ENCODE measurements at regions not wholly inside any gene's neighbourhood (a gene's known extent, or its start where the extent isn't known, plus 50 kb on each side); places are given as distances from the start of the nearest gene placed in this dataset.

GRCh38 chr4:54813674-54814073, 155.9 kb downstream of the KIT start:
- TF ChIP-seq, protein P1, sequence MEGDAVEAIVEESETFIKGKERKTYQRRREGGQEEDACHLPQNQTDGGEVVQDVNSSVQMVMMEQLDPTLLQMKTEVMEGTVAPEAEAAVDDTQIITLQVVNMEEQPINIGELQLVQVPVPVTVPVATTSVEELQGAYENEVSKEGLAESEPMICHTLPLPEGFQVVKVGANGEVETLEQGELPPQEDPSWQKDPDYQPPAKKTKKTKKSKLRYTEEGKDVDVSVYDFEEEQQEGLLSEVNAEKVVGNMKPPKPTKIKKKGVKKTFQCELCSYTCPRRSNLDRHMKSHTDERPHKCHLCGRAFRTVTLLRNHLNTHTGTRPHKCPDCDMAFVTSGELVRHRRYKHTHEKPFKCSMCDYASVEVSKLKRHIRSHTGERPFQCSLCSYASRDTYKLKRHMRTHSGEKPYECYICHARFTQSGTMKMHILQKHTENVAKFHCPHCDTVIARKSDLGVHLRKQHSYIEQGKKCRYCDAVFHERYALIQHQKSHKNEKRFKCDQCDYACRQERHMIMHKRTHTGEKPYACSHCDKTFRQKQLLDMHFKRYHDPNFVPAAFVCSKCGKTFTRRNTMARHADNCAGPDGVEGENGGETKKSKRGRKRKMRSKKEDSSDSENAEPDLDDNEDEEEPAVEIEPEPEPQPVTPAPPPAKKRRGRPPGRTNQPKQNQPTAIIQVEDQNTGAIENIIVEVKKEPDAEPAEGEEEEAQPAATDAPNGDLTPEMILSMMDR (IDR thresholded peaks at IDR 0.05): no peak
- no peaks in the 10 kb centered on the region for H3K27me3 ChIP-seq (ENCODE audit: low read depth)
- no peaks in the 10 kb centered on the region for H3K4me1 ChIP-seq
- H3K4me3 ChIP-seq: no peak overlapping the region
- H3K27ac ChIP-seq: no peak overlapping the region
- intact Hi-C loops (cut with DNase I): no loop called here
- H3K9me3 ChIP-seq: peaks cover 5% of the 10 kb centered on the region
- H3K36me3 ChIP-seq: no peaks in the 10 kb centered on the region
- no peak for DNase-seq
- no peak for ATAC-seq

GRCh38 chr4:54806351-54806750, 148.6 kb downstream of the KIT start:
- Histone ChIP-seq H3K4me3 (no peak overlapping the region), H3K36me3 (no peaks in the 10 kb centered on the region), H3K9me3 (no peaks in the 10 kb centered on the region), H3K4me1 (no peaks in the 10 kb centered on the region), H3K27me3 (ENCODE audit: low read depth) (no peaks in the 10 kb centered on the region), H3K27ac (no peak overlapping the region)
- DNase-seq (no peak), ATAC-seq (no peak)
- TF ChIP-seq, protein P1 (IDR thresholded peaks at IDR 0.05): no peak
- intact Hi-C loops (cut with DNase I): no loop called here

GRCh38 chr4:54802336-54802735, 144.6 kb downstream of the KIT start:
- H3K36me3 ChIP-seq: no peaks in the 10 kb centered on the region
- no peak overlapping the region for H3K27ac ChIP-seq
- H3K4me1 ChIP-seq: no peaks in the 10 kb centered on the region
- H3K27me3 ChIP-seq (ENCODE audit: low read depth): no peaks in the 10 kb centered on the region
- no peaks in the 10 kb centered on the region for H3K9me3 ChIP-seq
- DNase-seq (no peak), ATAC-seq (no peak)
- intact Hi-C loops (cut with DNase I): no loop called here
- TF ChIP-seq, protein P1 (IDR thresholded peaks at IDR 0.05): no peak
- no peak overlapping the region for H3K4me3 ChIP-seq

DNA sequence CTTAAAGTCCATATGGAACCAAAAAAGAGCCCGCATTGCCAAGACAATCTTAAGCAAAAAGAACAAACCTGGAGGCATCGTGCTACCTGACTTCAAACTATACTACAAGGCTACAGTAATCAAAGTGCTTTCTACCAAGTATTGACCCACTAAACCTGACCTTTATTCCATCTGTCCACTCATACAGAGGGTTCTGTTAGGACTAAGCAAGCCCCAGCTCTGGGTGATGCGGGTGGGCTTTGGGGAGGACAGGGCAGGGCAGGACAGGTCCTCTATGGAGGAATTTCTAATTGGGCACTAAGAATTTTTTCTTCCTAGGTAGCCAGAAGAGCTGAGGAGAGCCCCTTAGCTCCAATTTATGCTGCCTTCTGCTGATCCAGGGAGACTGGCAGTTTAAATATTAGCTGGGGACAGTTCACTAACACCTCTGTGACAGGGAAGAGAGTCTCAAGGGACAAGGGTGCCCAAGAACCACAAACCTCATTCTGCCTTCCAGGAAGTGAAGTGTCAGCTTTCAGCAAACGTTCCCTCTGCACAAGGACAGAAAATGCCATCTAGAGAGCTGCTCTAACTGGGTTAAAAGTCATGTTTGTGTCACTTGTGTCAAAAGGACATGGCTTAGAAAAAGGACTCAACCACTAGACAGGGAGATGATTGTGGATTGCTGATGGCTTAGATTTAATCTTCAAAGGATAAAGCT, 143.2 kb downstream of the KIT start:
- H3K4me1 ChIP-seq: no peaks in the 10 kb centered on the region
- intact Hi-C loops (cut with DNase I): no loop called here
- no peak overlapping the region for H3K27ac ChIP-seq
- no peaks in the 10 kb centered on the region for H3K36me3 ChIP-seq
- H3K4me3 ChIP-seq: no peak overlapping the region
- TF ChIP-seq, protein P1 (IDR thresholded peaks at IDR 0.05): no peak
- ATAC-seq (peak in 1 of 2 donors; percentile 30), DNase-seq (no peak)
- no peaks in the 10 kb centered on the region for H3K27me3 ChIP-seq (ENCODE audit: low read depth)
- no peaks in the 10 kb centered on the region for H3K9me3 ChIP-seq

- no peak for DNase-seq
- H3K27me3 ChIP-seq (ENCODE audit: low read depth): no peaks in the 10 kb centered on the region
- no peaks in the 10 kb centered on the region for H3K9me3 ChIP-seq
- H3K4me3 ChIP-seq: no peak overlapping the region
- no peak for ATAC-seq
- H3K36me3 ChIP-seq: no peaks in the 10 kb centered on the region
- intact Hi-C loops (cut with DNase I): no loop called here
- no peaks in the 10 kb centered on the region for H3K4me1 ChIP-seq
- H3K27ac ChIP-seq: no peak overlapping the region
- TF ChIP-seq, protein P1 (IDR thresholded peaks at IDR 0.05): no peak
Measured at GRCh38 chr4:54794579-54794978, 136.8 kb downstream of the KIT start.

Measured in lower lobe of right lung (tissue), 2 donors.